GF-D8 (cell line): ENCODE measurements at regions not wholly inside any gene's neighbourhood (a gene's known extent, or its start where the extent isn't known, plus 50 kb on each side); places are given as distances from the start of the nearest gene placed in this dataset.

Source experiments
- DNase-seq: peaks from one replicate; lab custom pipeline; 2025; lab: John Stamatoyannopoulos, UW

- no peak for DNase-seq
Measured at GRCh38 chr5:167861928-167862426, 429.5 kb upstream of the WWC1 start.

GRCh38 chr5:167863883-167864282 is 427.6 kb upstream of the WWC1 start:
- no peak for DNase-seq

GRCh38 chr5:167864801-167865200 is 426.6 kb upstream of the WWC1 start:
- no peak for DNase-seq

GRCh38 chr5:167866797-167867196 is 424.6 kb upstream of the WWC1 start:
- DNase-seq, result no peak

- no peak for DNase-seq
Measured at GRCh38 chr5:167867281-167867680, 424.2 kb upstream of the WWC1 start.

GRCh38 chr5:167869125-167869524 is 422.3 kb upstream of the WWC1 start:
- DNase-seq, result no peak

- no peak for DNase-seq
Measured at GRCh38 chr5:167870055-167870454, 421.4 kb upstream of the WWC1 start.

- DNase-seq, result no peak
Measured at GRCh38 chr5:167871091-167871490, 420.4 kb upstream of the WWC1 start.

GRCh38 chr5:167872791-167873190 is 418.7 kb upstream of the WWC1 start:
- DNase-seq, result no peak

GRCh38 chr5:167877114-167877722 is 414.2 kb upstream of the WWC1 start:
- no peak for DNase-seq

GRCh38 chr5:167877924-167878323 is 413.5 kb upstream of the WWC1 start:
- no peak for DNase-seq

- no peak for DNase-seq
Measured at GRCh38 chr5:167880420-167880819, 411.0 kb upstream of the WWC1 start.

- no peak for DNase-seq
Measured at GRCh38 chr5:167881041-167881440, 410.4 kb upstream of the WWC1 start.

GRCh38 chr5:167886196-167886595 is 405.2 kb upstream of the WWC1 start:
- DNase-seq, result no peak

GRCh38 chr5:167888393-167888792 is 403.1 kb upstream of the WWC1 start:
- DNase-seq, result no peak

- no peak for DNase-seq
Measured at GRCh38 chr5:167889276-167889675, 402.2 kb upstream of the WWC1 start.

- DNase-seq, result no peak
Measured at GRCh38 chr5:167892352-167893115, 398.9 kb upstream of the WWC1 start.

- no peak for DNase-seq
Measured at GRCh38 chr5:167893271-167893670, 398.2 kb upstream of the WWC1 start.

- no peak for DNase-seq
Measured at GRCh38 chr5:167894631-167895472, 396.6 kb upstream of the WWC1 start.

GRCh38 chr5:167895899-167896659 is 395.4 kb upstream of the WWC1 start:
- no peak for DNase-seq

- DNase-seq, result no peak
Measured at GRCh38 chr5:167896814-167897213, 394.6 kb upstream of the WWC1 start.

GRCh38 chr5:167897371-167897770 is 394.1 kb upstream of the WWC1 start:
- no peak for DNase-seq
